ENCODE measurements at regions not wholly inside any gene's neighbourhood (a gene's known extent, or its start where the extent isn't known, plus 50 kb on each side); places are given as distances from the start of the nearest gene placed in this dataset.
A peak's percentile ranks its signal among the peaks of the same experiment; 100 is the strongest.

- peak; percentile 31 for DNase-seq (ENCODE audit: low read depth, low spot score)
- intact Hi-C loops (cut with micrococcal nuclease) (no loop called here), dilution Hi-C loops (cut with MboI; ENCODE audit: extremely low pct_ligation_motif_present, low sequenced_read_pairs) (no loop called here)
- no peaks in the 10 kb centered on the region for H3K27me3 ChIP-seq (ENCODE audit: control insufficient read depth in 2 of 2, insufficient read depth in 2 of 2, low read length in 2 of 2)
- H3K27ac ChIP-seq (ENCODE audit: insufficient read depth, low read depth, low read length) = no peak overlapping the region
- H3K9me3 ChIP-seq (replicated peaks; ENCODE audit: control insufficient read depth, insufficient read depth, low read length) = no peaks in the 10 kb centered on the region
- H3K4me2 ChIP-seq (ENCODE audit: insufficient read depth, low read length) = no peak overlapping the region
- H3K9me1 ChIP-seq (replicated peaks; ENCODE audit: control insufficient read depth, extremely low read depth, insufficient read depth, low read length) = no peaks in the 10 kb centered on the region
- H4K20me1 ChIP-seq (replicated peaks; ENCODE audit: control insufficient read depth, extremely low read depth, insufficient read depth, low read length) = no peaks in the 10 kb centered on the region
- no peaks in the 10 kb centered on the region for H3K4me1 ChIP-seq (ENCODE audit: control insufficient read depth, extremely low read depth, insufficient read depth, low read length)
- FAIRE-seq = peak; percentile 18
- H3K9ac ChIP-seq (replicated peaks; ENCODE audit: extremely low read depth, insufficient read depth, low read length) = no peak overlapping the region
- ChIA-PET POLR2A (no interaction called here), CTCF (interaction anchor here (0.9 to 1.3 kb wide), 6 partner anchors 10 to 158 kb away, joined by 3 to 5 read pairs (median 3); no protein-coding TSS in a partner anchor)
- no peaks in the 10 kb centered on the region for H3K36me3 ChIP-seq (ENCODE audit: control insufficient read depth in 2 of 2, extremely low read depth in 1 of 2, insufficient read depth in 2 of 2, low read length in 2 of 2)
- no TSS peak for BruUV-seq (replicated peaks)
- TF ChIP-seq GATA2 (IDR thresholded peaks at IDR 0.05; ENCODE audit: insufficient read depth, insufficient read length, low read depth, low read length) (peak; percentile 8), MAX (IDR thresholded peaks at IDR 0.05; ENCODE audit: insufficient read depth, insufficient read length) (no peak), EZH2 (IDR thresholded peaks at IDR 0.05; ENCODE audit: borderline replicate concordance, low read depth, low read length, severe bottlenecking) (no peak)
- no peak overlapping the region for H3K4me3 ChIP-seq (replicated peaks in 1 of 3; ENCODE audit: insufficient read depth in 1 of 3, low read depth in 1 of 3, low read length in 3 of 3)
- no peak overlapping the region for H2AFZ ChIP-seq (ENCODE audit: low read depth, low read length)
- no peaks in the 10 kb centered on the region for H3K79me2 ChIP-seq (ENCODE audit: control insufficient read depth, insufficient read depth, low read length)
Measured at GRCh38 chr1:227391879-227392278, 73.6 kb upstream of the CDC42BPA start.

- no TSS peak for BruUV-seq (replicated peaks)
- TF ChIP-seq MYC (IDR thresholded peaks at IDR 0.05; ENCODE audit: low read depth, low read length) (no peak), EZH2 (IDR thresholded peaks at IDR 0.05; ENCODE audit: borderline replicate concordance, low read depth, low read length, severe bottlenecking) (no peak), POLR2AphosphoS5 (IDR thresholded peaks at IDR 0.05; ENCODE audit: insufficient read depth, low read depth, low read length) (no peak)
- Histone ChIP-seq H3K9me3 (replicated peaks; ENCODE audit: control insufficient read depth, insufficient read depth, low read length) (no peaks in the 10 kb centered on the region), H3K9me1 (replicated peaks; ENCODE audit: control insufficient read depth, extremely low read depth, insufficient read depth, low read length) (no peaks in the 10 kb centered on the region), H4K20me1 (replicated peaks; ENCODE audit: control insufficient read depth, extremely low read depth, insufficient read depth, low read length) (no peaks in the 10 kb centered on the region), H3K4me3 (replicated peaks in 1 of 3; ENCODE audit: insufficient read depth in 1 of 3, low read depth in 1 of 3, low read length in 3 of 3) (no peak overlapping the region), H3K36me3 (ENCODE audit: control insufficient read depth in 2 of 2, extremely low read depth in 1 of 2, insufficient read depth in 2 of 2, low read length in 2 of 2) (no peaks in the 10 kb centered on the region), H3K4me2 (ENCODE audit: insufficient read depth, low read length) (no peak overlapping the region), H3K79me2 (ENCODE audit: control insufficient read depth, insufficient read depth, low read length) (no peaks in the 10 kb centered on the region), H3K9ac (replicated peaks; ENCODE audit: extremely low read depth, insufficient read depth, low read length) (no peak overlapping the region), H2AFZ (ENCODE audit: low read depth, low read length) (no peak overlapping the region), H3K4me1 (ENCODE audit: control insufficient read depth, extremely low read depth, insufficient read depth, low read length) (no peaks in the 10 kb centered on the region), H3K27ac (ENCODE audit: insufficient read depth, low read depth, low read length) (no peak overlapping the region), H3K27me3 (ENCODE audit: control insufficient read depth in 2 of 2, insufficient read depth in 2 of 2, low read length in 2 of 2) (no peaks in the 10 kb centered on the region)
- intact Hi-C loops (cut with micrococcal nuclease) (no loop called here), dilution Hi-C loops (cut with MboI; ENCODE audit: extremely low pct_ligation_motif_present, low sequenced_read_pairs) (no loop called here)
- DNase-seq (ENCODE audit: low read depth, low spot score) (no peak), FAIRE-seq (no peak)
- POLR2A ChIA-PET = no interaction called here
- CTCF ChIA-PET = interaction anchor here (1.2 to 1.3 kb wide), 3 partner anchors 21 to 157 kb away, joined by 3 to 5 read pairs (median 3); no protein-coding TSS in a partner anchor
Measured at GRCh38 chr1:227391211-227391610, 72.9 kb upstream of the CDC42BPA start.

All from endothelial cell of umbilical vein (primary cell).